Testis (tissue), 2 donors: ENCODE measurements at regions not wholly inside any gene's neighbourhood (a gene's known extent, or its start where the extent isn't known, plus 50 kb on each side); places are given as distances from the start of the nearest gene placed in this dataset.
A peak's percentile ranks its signal among the peaks of the same experiment; 100 is the strongest.

Experiments used
- DNase-seq: peaks from one replicate; pipeline ENCODE4 v3.0.0-alpha.2; 2019
- H3K27ac ChIP-seq, 2 donors: fragments of 200-600 bp; sonication (generic); one replicate each; pipeline ENCODE4 v1.5.1; 2019
- H3K27me3 ChIP-seq: fragments of 200-600 bp; sonication (generic); one replicate; pipeline ENCODE4 v1.5.1; 2019
- H3K36me3 ChIP-seq: fragments of 200-600 bp; sonication (generic); one replicate; pipeline ENCODE4 v1.5.1; 2017; ENCODE audit warnings: low read depth; ENCODE audit errors: missing control alignments
- H3K4me1 ChIP-seq: fragments of 200-600 bp; sonication (generic); one replicate; pipeline ENCODE4 v1.5.1; 2019
- H3K4me3 ChIP-seq, 2 donors: fragments of 200-600 bp; sonication (generic); one replicate each; pipeline ENCODE4 v1.5.1; 2017 to 2019
- H3K9me3 ChIP-seq: fragments of 200-600 bp; sonication (generic); one replicate; pipeline ENCODE4 v1.5.1; 2017
- CTCF ChIP-seq, 3 experiments: fragments of 450-650 bp in 2 of 3; fragments of 200-600 bp in 1 of 3; sonication (generic) in 1 of 3; IDR thresholded peaks; one replicate each; pipeline ENCODE4 v1.5.1; 2016 to 2019; ENCODE audit warnings: antibody characterized with exemption in 3 of 3, mild to moderate bottlenecking in 2 of 3, moderate library complexity in 1 of 3
- POLR2A ChIP-seq: fragments of 450-650 bp; IDR thresholded peaks from one replicate; pipeline ENCODE4 v1.6.1; 2017; ENCODE audit warnings: antibody characterized with exemption, mild to moderate bottlenecking, moderate library complexity
- WGBS, 2 donors: methylation state at CpG; one replicate each; pipeline ENCODE4 v1.1.5; 2018; 5-methylcytosine and 5-hydroxymethylcytosine counted together
- intact Hi-C: fragments of 100-400 bp; cut with DNase I; formaldehyde crosslinking; loops from one replicate; pipeline ENCODE4 v1.15.1; 2023; ENCODE audit warnings: low total_unique reads

- no peaks in the 10 kb centered on the region for H3K36me3 ChIP-seq
- no peak overlapping the region for H3K4me3 ChIP-seq
- H3K9me3 ChIP-seq = no peaks in the 10 kb centered on the region
- no peaks in the 10 kb centered on the region for H3K27me3 ChIP-seq
- WGBS, 2 donors = 88 to 96% methylated on average over 5 of the region's 5 CpGs
- intact Hi-C loops = no loop called here
- TF ChIP-seq CTCF (IDR thresholded peaks at IDR 0.05) (no peak), POLR2A (no peak)
- DNase-seq = no peak
- peaks cover 6% of the 10 kb centered on the region for H3K4me1 ChIP-seq
- peak overlapping the region in 1 of 2 donors; percentile 17 for H3K27ac ChIP-seq
Measured at GRCh38 chr5:108530706-108531105, 148.8 kb upstream of the FBXL17 start.

- intact Hi-C loops = no loop called here
- Histone ChIP-seq H3K9me3 (no peaks in the 10 kb centered on the region), H3K4me1 (peaks cover 6% of the 10 kb centered on the region), H3K4me3 (no peak overlapping the region), H3K36me3 (no peaks in the 10 kb centered on the region), H3K27ac (no peak overlapping the region), H3K27me3 (no peaks in the 10 kb centered on the region)
- TF ChIP-seq POLR2A (no peak), CTCF (IDR thresholded peaks at IDR 0.05) (no peak)
- 44 to 94% methylated on average over 1 of the region's 1 CpG for WGBS, 2 donors
- no peak for DNase-seq
Measured at GRCh38 chr5:108529381-108529780, 147.5 kb upstream of the FBXL17 start.

GRCh38 chr5:108528655-108529054, 146.8 kb upstream of the FBXL17 start:
- Histone ChIP-seq H3K4me1 (peaks cover 6% of the 10 kb centered on the region), H3K27ac (no peak overlapping the region), H3K4me3 (no peak overlapping the region), H3K36me3 (no peaks in the 10 kb centered on the region), H3K27me3 (no peaks in the 10 kb centered on the region), H3K9me3 (no peaks in the 10 kb centered on the region)
- no peak for DNase-seq
- intact Hi-C loops = no loop called here
- TF ChIP-seq CTCF (IDR thresholded peaks at IDR 0.05) (no peak), POLR2A (no peak)
- WGBS, 2 donors = 48 to 69% methylated on average over 1 of the region's 1 CpG

GRCh38 chr5:108524564-108524963, 142.7 kb upstream of the FBXL17 start:
- Histone ChIP-seq H3K36me3 (no peaks in the 10 kb centered on the region), H3K27me3 (no peaks in the 10 kb centered on the region), H3K4me3 (no peak overlapping the region), H3K9me3 (no peaks in the 10 kb centered on the region), H3K27ac (no peak overlapping the region), H3K4me1 (no peaks in the 10 kb centered on the region)
- DNase-seq = no peak
- TF ChIP-seq POLR2A = no peak
- no peak for TF ChIP-seq CTCF (IDR thresholded peaks at IDR 0.05)
- intact Hi-C loops = no loop called here

GRCh38 chr5:108523360-108523759, 141.5 kb upstream of the FBXL17 start:
- H3K4me1 ChIP-seq = no peaks in the 10 kb centered on the region
- H3K4me3 ChIP-seq = no peak overlapping the region
- no peaks in the 10 kb centered on the region for H3K36me3 ChIP-seq
- no peaks in the 10 kb centered on the region for H3K27me3 ChIP-seq
- no peak for DNase-seq
- no peaks in the 10 kb centered on the region for H3K9me3 ChIP-seq
- intact Hi-C loops = no loop called here
- H3K27ac ChIP-seq = no peak overlapping the region
- TF ChIP-seq CTCF (IDR thresholded peaks at IDR 0.05) = no peak
- TF ChIP-seq POLR2A = no peak
